ENCODE measurements at regions not wholly inside any gene's neighbourhood (a gene's known extent, or its start where the extent isn't known, plus 50 kb on each side); places are given as distances from the start of the nearest gene placed in this dataset.

- no peak for TF ChIP-seq GATA2 (IDR thresholded peaks at IDR 0.05; ENCODE audit: low read depth, low read length)
- TF ChIP-seq GATA3 (IDR thresholded peaks at IDR 0.05; ENCODE audit: low read depth, low read length) = no peak
Observed at GRCh38 chr6:91653895-91654294, 1067.0 kb upstream of the MAP3K7 start.
